DND-41 (cell line): ENCODE measurements at regions not wholly inside any gene's neighbourhood (a gene's known extent, or its start where the extent isn't known, plus 50 kb on each side); places are given as distances from the start of the nearest gene placed in this dataset.
A peak's percentile ranks its signal among the peaks of the same experiment; 100 is the strongest.

Experiments
- ATAC-seq: fragments of 200-7000 bp; cut with Tn5 transposase; 3 replicates; pipeline ENCODE4 v1.9.1; 2021; ENCODE audit warnings: low read depth; ENCODE audit not compliant: insufficient read depth
- DNase-seq: peaks from one replicate; pipeline ENCODE4 v3.0.0-alpha.2; 2020
- H2AFZ ChIP-seq: 2 replicates; pipeline ENCODE4 v1.6.0; 2012; ENCODE audit warnings: low read depth, low read length
- H3K27ac ChIP-seq: 2 replicates; pipeline ENCODE4 v1.5.1; 2012; ENCODE audit warnings: low read length, inconsistent platforms
- H3K27me3 ChIP-seq: fragments of 200-600 bp; sonication (generic); 2 replicates; pipeline ENCODE4 v1.6.0; 2012; ENCODE audit warnings: low read length, mild to moderate bottlenecking, inconsistent platforms; ENCODE audit not compliant: insufficient read depth, poor library complexity
- H3K36me3 ChIP-seq: 2 replicates; pipeline ENCODE4 v1.5.1; 2012; ENCODE audit warnings: low read length, inconsistent platforms; ENCODE audit not compliant: insufficient read depth
- H3K4me1 ChIP-seq: 2 replicates; pipeline ENCODE4 v1.5.1; 2012; ENCODE audit warnings: mild to moderate bottlenecking, low read length; ENCODE audit not compliant: insufficient read depth
- H3K4me2 ChIP-seq: 2 replicates; pipeline ENCODE4 v1.6.0; 2012; ENCODE audit warnings: mild to moderate bottlenecking, moderate library complexity, low read length, inconsistent platforms; ENCODE audit not compliant: insufficient read depth
- H3K4me3 ChIP-seq, 2 experiments: fragments of 200-600 bp in 1 of 2; shearing (Covaris generic) in 1 of 2; 2 replicates each; pipeline ENCODE4 v1.5.1; 2012 to 2016; ENCODE audit warnings: inconsistent platforms in 2 of 2, low read length in 2 of 2, mild to moderate bottlenecking in 2 of 2, low read depth in 1 of 2, moderate library complexity in 1 of 2
- H3K79me2 ChIP-seq: 2 replicates; pipeline ENCODE4 v1.6.0; 2012; ENCODE audit warnings: low read length, inconsistent platforms; ENCODE audit not compliant: insufficient read depth
- H3K9ac ChIP-seq: 2 replicates; pipeline ENCODE4 v1.6.0; 2012; ENCODE audit warnings: low read depth, mild to moderate bottlenecking, inconsistent platforms, low read length, moderate library complexity
- H3K9me3 ChIP-seq: 2 replicates; pipeline ENCODE4 v1.5.1; 2012; ENCODE audit warnings: low read length, moderate library complexity, mild to moderate bottlenecking, inconsistent platforms; ENCODE audit not compliant: insufficient read depth, severe bottlenecking
- H4K20me1 ChIP-seq: 2 replicates; pipeline ENCODE4 v1.6.0; 2012; ENCODE audit warnings: low read length; ENCODE audit not compliant: insufficient read depth
- CTCF ChIP-seq: IDR thresholded peaks from 2 replicates; pipeline ENCODE4 v1.5.1; 2012; ENCODE audit warnings: borderline replicate concordance, low read length, moderate library complexity, mild to moderate bottlenecking; ENCODE audit not compliant: poor library complexity, severe bottlenecking; ENCODE audit errors: extremely low read depth
- EZH2 ChIP-seq: IDR thresholded peaks from 3 replicates; pipeline ENCODE4 v1.6.1; 2012; ENCODE audit warnings: borderline replicate concordance, low read depth, mild to moderate bottlenecking, moderate library complexity, low read length, inconsistent platforms; ENCODE audit not compliant: severe bottlenecking

DNA sequence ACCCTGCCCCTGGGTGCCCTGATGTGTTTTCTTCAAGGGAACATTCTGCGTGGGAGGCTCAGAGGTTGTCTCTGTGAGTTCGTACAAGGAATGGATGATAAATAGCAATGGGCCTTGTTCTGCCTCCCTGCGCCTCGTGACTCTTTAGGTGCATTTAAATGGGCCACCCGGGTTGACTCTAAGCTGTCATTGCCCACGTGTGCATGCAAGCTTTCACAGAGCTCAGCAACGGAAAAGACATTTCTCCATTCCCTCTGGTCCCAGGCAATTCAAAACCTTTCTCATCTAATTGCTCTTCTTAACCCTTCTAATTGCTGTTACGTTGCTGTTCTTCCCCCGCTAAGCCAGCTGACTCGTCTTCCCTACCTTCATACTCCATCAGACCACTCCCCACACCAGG lies 71.5 kb upstream of the SDK2 start:
- no peak overlapping the region for H3K4me3 ChIP-seq
- H3K4me2 ChIP-seq: no peak overlapping the region
- no peak overlapping the region for H3K9ac ChIP-seq
- peaks cover 4% of the 10 kb centered on the region for H3K9me3 ChIP-seq
- H3K27ac ChIP-seq: no peak overlapping the region
- H3K36me3 ChIP-seq: no peaks in the 10 kb centered on the region
- ATAC-seq: no peak
- DNase-seq: no peak
- H2AFZ ChIP-seq: no peak overlapping the region
- H4K20me1 ChIP-seq: no peaks in the 10 kb centered on the region
- TF ChIP-seq CTCF: no peak
- no peak for TF ChIP-seq EZH2
- peaks cover 27% of the 10 kb centered on the region for H3K4me1 ChIP-seq
- peaks cover 3% of the 10 kb centered on the region for H3K27me3 ChIP-seq
- H3K79me2 ChIP-seq: no peaks in the 10 kb centered on the region

GRCh38 chr17:73717690-73718089 lies 73.4 kb upstream of the SDK2 start:
- no peaks in the 10 kb centered on the region for H3K79me2 ChIP-seq
- ATAC-seq (no peak), DNase-seq (no peak)
- no peak overlapping the region for H3K9ac ChIP-seq
- H3K4me1 ChIP-seq: peaks cover 38% of the 10 kb centered on the region
- H3K4me3 ChIP-seq: no peak overlapping the region
- 0 out of 2 replicates have a peak overlapping the region, but pooled peaks have one; percentile 35 for H3K27ac ChIP-seq
- H2AFZ ChIP-seq: no peak overlapping the region
- peaks cover 3% of the 10 kb centered on the region for H3K27me3 ChIP-seq
- H4K20me1 ChIP-seq: no peaks in the 10 kb centered on the region
- H3K36me3 ChIP-seq: no peaks in the 10 kb centered on the region
- TF ChIP-seq CTCF: no peak
- no peak for TF ChIP-seq EZH2
- H3K4me2 ChIP-seq: no peak overlapping the region
- H3K9me3 ChIP-seq: peaks cover 7% of the 10 kb centered on the region

- ATAC-seq (no peak), DNase-seq (no peak)
- Histone ChIP-seq H3K4me1 (peaks cover 44% of the 10 kb centered on the region), H3K4me3 (no peak overlapping the region), H3K4me2 (no peak overlapping the region), H3K9me3 (peaks cover 7% of the 10 kb centered on the region), H3K79me2 (no peaks in the 10 kb centered on the region), H3K36me3 (no peaks in the 10 kb centered on the region), H3K9ac (no peak overlapping the region), H4K20me1 (no peaks in the 10 kb centered on the region), H3K27ac (peak overlapping the region; percentile 33; the same call in 1 of the 2 replicates), H3K27me3 (peaks cover 3% of the 10 kb centered on the region), H2AFZ (no peak overlapping the region)
- TF ChIP-seq CTCF (no peak), EZH2 (no peak)
Measured at GRCh38 chr17:73718362-73718761, 74.1 kb upstream of the SDK2 start.

DNA sequence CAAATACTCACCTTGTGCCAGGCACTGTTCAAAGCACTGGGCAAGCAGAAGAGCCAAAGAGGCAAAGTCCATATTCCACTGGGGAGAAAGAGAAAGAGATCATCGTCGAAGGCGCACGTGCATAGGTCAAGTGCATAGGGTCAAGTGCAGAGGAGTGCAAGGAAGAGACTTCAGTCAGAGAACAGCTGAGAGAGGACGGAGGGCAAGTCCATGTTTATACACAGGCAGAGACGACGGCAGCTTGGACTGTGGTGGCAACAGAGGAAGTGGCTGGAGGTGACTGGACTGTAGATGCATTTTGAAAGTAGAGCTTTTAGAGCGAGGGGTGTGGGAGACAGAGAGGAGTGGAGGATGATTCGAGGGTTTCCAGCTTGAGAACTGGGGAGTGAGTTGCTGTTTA lies 74.7 kb upstream of the SDK2 start:
- H3K79me2 ChIP-seq: no peaks in the 10 kb centered on the region
- H3K9ac ChIP-seq: no peak overlapping the region
- no peaks in the 10 kb centered on the region for H4K20me1 ChIP-seq
- peaks cover 50% of the 10 kb centered on the region for H3K4me1 ChIP-seq
- peak overlapping the region; percentile 33; the same call in 1 of the 2 replicates for H3K27ac ChIP-seq
- peaks cover 7% of the 10 kb centered on the region for H3K9me3 ChIP-seq
- TF ChIP-seq CTCF (no peak), EZH2 (no peak)
- no peak overlapping the region for H3K4me3 ChIP-seq
- no peaks in the 10 kb centered on the region for H3K36me3 ChIP-seq
- H3K4me2 ChIP-seq: no peak overlapping the region
- ATAC-seq: no peak
- DNase-seq: no peak
- no peak overlapping the region for H2AFZ ChIP-seq
- no peaks in the 10 kb centered on the region for H3K27me3 ChIP-seq
